HG03103 (cell line): ENCODE measurements at regions not wholly inside any gene's neighbourhood (a gene's known extent, or its start where the extent isn't known, plus 50 kb on each side); places are given as distances from the start of the nearest gene placed in this dataset.
A peak's percentile ranks its signal among the peaks of the same experiment; 100 is the strongest.

Experiments
- ATAC-seq: cut with Tn5 transposase; IDR thresholded peaks from one replicate; pipeline ENCODE4 v1.9.1; 2021; ENCODE audit warnings: low read depth; ENCODE audit not compliant: unreplicated experiment

DNA sequence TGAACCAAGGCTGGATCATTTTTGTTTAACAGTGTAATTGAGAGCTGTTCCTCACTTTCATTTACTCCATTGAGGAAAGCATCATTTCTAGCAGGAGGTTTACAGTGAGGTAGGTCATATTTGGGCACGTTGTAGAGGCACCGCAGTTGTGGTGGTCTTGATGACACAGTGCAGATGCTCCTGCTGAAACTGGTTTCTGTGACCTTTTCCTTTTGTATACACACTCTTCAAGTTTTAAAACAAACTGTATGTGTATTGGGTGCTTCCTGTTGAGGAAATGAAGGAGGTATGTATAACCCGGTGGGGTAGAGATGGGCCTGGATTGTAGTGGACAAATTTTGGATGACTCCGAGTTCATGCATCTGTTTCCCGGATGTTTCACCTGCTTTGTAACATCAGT lies 456.3 kb upstream of the RGS6 start:
- no peak for ATAC-seq

- ATAC-seq, result no peak
Measured at GRCh38 chr14:71478542-71478941, 453.7 kb upstream of the RGS6 start.

DNA sequence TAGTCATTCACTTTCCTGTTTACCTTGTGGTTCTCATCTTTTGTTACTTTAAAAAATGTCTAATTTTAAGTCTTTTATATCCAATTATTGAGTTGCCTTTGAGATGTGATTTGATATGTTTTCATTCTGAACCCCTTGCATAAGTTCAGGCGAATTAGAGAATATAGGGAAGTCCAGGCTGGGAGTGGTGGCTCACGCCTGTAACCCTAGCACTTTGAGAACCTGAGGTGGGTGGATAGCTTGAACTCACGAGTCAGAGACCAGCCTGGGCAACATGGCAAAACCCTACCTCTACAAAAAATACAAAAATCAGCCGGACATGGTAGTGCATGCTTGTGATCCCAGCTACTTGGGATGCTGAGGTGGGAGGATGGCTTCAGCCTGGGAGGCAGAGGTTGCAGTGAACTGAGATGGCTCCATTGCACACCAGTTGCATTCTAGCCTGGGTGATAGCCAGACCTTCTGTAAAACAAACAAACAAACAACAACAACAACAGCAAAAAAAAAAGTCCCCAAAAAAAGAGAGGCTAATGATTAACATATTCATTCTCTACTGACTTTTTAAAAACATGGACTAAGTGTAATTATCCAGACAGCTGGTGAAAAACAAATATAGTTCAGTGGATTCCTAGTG lies 451.1 kb upstream of the RGS6 start:
- no peak for ATAC-seq

DNA sequence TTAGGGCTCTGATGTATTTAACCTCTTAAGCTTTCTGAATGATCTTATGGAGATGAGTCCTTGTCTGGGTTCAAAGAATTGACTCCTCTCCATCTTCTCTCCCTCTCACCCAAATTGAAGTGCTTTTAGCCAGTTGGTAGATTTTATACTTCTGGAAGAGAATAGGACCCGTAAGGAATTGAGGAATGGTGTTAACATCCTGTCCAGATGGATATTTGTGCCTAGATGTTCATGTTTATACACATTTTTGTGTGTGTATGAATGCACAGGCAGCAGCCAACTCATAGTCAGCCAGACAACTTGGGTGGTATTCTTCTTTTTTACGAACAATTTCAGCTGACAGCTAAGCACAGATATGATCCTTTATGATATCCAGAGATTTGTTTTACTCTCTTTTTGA lies 449.6 kb upstream of the RGS6 start:
- ATAC-seq, result no peak

DNA sequence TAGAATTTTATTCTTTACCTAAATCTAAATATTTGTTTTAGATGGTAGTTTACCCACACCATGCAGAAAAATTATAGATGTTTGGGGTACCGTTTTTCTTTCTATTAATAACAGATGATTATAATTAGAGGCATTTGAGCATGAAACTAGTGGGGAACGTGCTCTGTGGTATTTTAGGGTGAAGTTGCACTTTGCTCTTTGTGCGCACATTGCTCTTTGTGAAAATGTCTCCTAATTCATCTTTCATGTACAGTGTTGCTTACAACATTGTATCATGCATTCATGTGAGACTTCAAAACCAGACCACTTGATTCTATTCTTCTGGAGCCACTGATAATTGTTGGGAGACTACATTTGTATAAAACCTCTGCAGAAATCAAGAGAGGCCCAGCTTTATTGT lies 449.1 kb upstream of the RGS6 start:
- no peak for ATAC-seq

- ATAC-seq, result no peak
Measured at GRCh38 chr14:71485833-71486232, 446.4 kb upstream of the RGS6 start.

- ATAC-seq, result no peak
Measured at GRCh38 chr14:71486279-71486678, 445.9 kb upstream of the RGS6 start.

DNA sequence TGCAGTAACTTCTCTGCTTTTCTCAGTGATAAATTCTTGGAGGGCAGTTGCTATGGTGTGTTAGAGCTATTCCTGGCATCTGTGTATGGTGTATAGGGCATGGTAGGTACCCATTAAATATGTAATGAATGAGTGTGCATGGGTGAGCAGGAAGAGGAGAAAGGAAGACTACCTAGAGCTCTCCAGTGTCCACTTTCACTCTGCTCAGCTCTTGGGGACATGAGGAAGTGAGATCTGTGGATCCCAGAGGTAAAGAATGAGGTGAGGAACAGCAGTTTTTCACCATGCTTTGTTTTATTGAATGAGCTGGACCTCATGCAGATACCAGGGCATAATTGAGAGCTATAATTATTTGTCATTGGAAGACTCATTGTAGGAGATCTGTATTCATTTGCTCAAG lies 444.8 kb upstream of the RGS6 start:
- no peak for ATAC-seq

GRCh38 chr14:71487941-71488340 lies 444.3 kb upstream of the RGS6 start:
- no peak for ATAC-seq

GRCh38 chr14:71488703-71489191 lies 443.5 kb upstream of the RGS6 start:
- no peak for ATAC-seq

DNA sequence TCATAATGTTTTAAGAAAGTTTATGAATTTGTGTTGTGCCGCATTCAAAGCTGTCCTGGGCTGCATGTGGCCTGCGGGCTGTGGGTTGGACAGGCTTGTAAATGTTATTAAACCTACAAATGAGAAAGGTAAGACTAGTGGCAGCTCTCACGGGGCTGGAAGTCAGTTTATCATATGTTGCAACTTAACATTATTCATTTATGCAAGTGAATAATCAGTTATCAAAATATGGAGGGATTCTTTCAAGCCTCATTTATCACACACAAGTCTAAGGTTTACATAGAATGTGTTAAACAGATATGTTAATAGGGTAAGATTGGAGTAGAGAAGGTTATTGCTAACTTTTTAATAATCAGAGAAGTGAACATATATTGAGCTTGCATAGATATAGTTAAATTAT lies 442.5 kb upstream of the RGS6 start:
- no peak for ATAC-seq

DNA sequence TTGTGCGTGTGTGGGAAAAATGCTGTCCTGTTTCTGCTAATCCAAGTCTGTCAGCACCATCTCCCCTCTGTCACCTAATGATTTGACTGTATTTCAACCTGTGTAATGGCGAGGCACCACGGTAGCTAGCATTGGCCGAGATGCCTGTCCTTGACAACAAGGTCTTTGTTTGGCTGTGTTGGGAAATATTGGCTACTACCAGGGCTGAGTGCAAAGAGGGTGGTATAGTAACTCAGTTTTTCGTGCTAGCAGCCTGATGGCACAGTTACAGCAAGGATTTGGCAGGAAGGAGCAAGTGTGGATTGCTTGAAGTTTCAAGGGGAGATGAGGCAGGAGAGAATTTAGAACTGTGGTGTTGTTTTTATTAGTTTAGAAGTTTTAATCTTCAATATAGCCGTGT lies 440.3 kb upstream of the RGS6 start:
- no peak for ATAC-seq

DNA sequence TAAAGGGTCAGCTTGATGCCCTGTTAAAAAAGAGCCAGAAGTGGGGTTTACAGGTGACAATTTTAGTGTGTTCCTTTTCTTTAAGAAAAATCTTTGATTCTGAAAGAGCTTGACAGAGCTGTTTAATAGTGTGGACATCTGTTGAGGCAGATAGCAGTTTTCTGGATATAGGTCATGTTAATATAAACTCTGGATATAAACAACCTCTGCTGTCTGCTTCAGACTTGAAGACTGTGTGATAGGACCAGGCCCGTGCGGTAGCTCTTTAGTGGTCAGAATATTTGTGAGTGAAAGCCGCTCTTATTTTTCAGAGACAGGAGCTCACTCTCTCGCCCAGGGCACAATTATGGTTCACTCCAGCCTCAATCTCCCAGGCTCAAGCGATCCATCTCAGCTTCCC lies 439.9 kb upstream of the RGS6 start:
- no peak for ATAC-seq

- peak; percentile 71 for ATAC-seq
Measured at GRCh38 chr14:71497645-71498086, 434.6 kb upstream of the RGS6 start.

DNA sequence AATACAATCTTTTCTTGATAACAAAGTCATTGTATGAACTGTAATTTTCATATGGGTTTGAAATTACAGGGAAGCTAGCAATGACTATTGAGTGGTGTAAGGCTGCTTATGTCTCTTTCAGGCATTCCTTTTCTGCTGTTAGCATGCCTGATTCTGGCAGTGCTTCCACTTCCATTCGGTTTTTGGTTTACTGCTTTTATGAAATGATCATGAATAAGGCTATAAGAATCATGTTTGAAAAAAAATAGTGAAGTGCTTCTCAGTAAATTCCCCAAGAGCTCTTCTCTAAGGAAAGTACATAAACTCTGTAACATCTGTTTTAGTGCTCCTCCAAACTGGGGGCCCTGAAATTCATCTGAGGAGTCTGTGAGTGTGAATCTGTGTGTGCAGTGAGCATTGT lies 434.0 kb upstream of the RGS6 start:
- no peak for ATAC-seq

DNA sequence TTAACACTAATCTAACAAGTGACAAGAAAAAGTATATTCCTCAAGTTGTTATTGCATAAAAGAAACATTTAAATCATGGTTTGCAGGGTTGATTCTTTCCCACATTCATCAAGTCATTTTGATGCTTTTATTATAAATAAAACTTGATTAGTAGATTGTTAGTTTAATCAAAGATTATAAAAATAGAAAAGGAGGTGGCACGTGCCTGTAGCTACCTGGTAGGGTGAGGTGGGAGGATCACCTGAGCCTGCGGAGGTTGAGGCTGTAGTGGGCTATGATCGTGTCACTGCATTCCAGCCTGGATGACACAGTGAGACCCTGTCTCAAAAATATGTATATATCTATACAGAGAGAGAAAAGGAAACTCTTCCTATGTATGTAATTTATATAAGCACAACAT lies 433.2 kb upstream of the RGS6 start:
- ATAC-seq, result no peak

DNA sequence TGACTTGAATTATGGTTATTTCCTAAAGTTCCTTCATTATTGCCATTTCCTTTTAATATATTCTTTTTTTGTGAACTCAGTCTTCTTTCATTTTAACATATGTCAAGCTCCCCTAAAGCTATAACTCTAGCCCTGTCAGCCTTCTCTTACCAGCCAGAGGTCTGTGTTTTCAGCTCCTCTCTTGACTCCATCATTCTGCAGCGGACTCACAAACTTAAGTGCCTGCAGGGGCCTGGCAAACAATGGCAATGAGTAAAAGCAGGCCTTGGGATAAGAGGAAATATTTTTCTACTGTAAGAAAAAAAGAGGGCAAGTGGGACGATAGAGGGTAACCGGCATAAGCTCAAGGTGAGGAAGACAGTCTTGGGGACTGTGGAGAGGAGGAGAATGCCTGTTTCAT lies 424.5 kb upstream of the RGS6 start:
- ATAC-seq, result no peak

DNA sequence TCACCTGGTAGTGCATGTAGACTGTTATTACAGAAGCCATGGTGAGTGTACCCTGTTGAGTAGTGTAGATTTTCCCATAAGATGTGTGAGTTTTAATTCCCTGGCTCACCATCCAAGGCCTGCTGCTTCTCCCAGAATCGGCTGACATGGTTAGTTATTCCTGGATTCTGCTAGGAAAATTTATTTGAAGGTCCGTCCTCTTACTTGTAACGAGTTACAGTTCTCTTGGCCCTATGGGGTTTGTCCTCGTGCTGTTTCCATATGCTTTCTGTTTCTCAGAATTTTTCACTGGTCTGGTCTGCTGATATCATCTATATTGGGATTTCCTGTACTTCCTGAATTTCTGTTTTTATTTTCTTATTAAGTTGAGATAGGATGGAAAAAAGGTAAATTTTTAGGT lies 423.3 kb upstream of the RGS6 start:
- no peak for ATAC-seq

GRCh38 chr14:71511152-71511551 lies 421.1 kb upstream of the RGS6 start:
- ATAC-seq, result no peak

- no peak for ATAC-seq
Measured at GRCh38 chr14:71514941-71515919, 417.0 kb upstream of the RGS6 start.

DNA sequence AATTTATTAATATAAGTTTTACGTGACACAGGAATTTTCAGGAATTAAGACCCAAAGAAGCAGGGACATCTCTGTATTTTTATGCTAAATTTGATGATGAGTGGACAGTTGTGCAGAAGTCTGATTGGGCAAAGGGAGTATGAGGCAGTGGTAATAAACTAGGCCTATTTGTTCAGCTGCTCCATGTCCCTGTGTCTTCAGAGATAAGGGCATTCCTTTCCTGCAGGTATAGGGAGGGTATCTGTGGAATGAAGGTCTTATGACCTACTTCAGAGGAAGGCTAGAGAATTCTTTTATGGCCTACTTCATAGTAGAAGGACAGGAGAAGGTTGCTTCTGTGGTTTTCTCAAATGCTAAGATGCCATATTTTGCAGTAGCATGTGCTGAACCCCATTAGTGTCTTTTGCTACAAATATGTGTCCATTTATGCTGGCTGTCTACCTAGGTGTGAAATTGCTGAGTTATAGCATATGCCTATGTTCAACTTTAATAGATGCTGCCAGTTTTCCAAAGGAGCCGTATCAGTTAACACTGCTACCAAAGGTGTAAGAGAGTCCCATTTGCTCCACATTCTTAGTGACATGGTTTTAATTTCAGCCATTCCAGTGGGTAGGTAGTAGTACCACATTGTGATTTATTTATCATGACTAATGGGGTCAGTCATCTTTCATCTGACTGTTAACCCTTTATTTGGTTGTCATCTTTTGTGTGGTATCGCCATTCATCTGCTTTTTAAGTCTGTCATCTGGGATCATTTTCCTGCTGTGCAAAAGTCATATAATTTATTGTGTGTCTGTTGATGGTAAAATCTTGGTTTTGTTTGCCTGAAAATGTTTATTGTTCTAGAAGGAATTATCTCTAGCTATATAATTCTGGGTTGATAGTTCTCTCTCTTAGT lies 410.7 kb upstream of the RGS6 start:
- no peak for ATAC-seq
